HG02610 (cell line): ENCODE measurements at regions not wholly inside any gene's neighbourhood (a gene's known extent, or its start where the extent isn't known, plus 50 kb on each side); places are given as distances from the start of the nearest gene placed in this dataset.

Source experiments
- ATAC-seq: cut with Tn5 transposase; IDR thresholded peaks from one replicate; pipeline ENCODE4 v1.9.1; 2021; ENCODE audit warnings: mild to moderate bottlenecking, moderate library complexity; ENCODE audit not compliant: unreplicated experiment

GRCh38 chrX:134718105-134718965 lies 60.1 kb upstream of the PLAC1 start:
- ATAC-seq = no peak

- ATAC-seq = no peak
Observed at GRCh38 chrX:134717698-134718097, 59.4 kb upstream of the PLAC1 start.

- ATAC-seq = no peak
Observed at GRCh38 chrX:134716620-134717012, 58.3 kb upstream of the PLAC1 start.

GRCh38 chrX:134715930-134716619 lies 57.8 kb upstream of the PLAC1 start:
- ATAC-seq = no peak

GRCh38 chrX:134714633-134715110 lies 56.4 kb upstream of the PLAC1 start:
- ATAC-seq = no peak

GRCh38 chrX:134713618-134714107 lies 55.4 kb upstream of the PLAC1 start:
- no peak for ATAC-seq

GRCh38 chrX:134712272-134712671 lies 54.0 kb upstream of the PLAC1 start:
- no peak for ATAC-seq

GRCh38 chrX:134711135-134711921 lies 53.1 kb upstream of the PLAC1 start:
- no peak for ATAC-seq
